T-helper 22 cell (primary cell): ENCODE measurements at regions not wholly inside any gene's neighbourhood (a gene's known extent, or its start where the extent isn't known, plus 50 kb on each side); places are given as distances from the start of the nearest gene placed in this dataset.

ENCODE experiments used
- DNase-seq: peaks from one replicate; pipeline ENCODE4 v3.0.0-alpha.2; 2020; ENCODE audit warnings: low read depth

- no peak for DNase-seq
These were observed 319.4 kb downstream of the SIPA1L2 start for GRCh38 chr1:232310541-232310940.

- DNase-seq = no peak
These were observed 321.3 kb downstream of the SIPA1L2 start for GRCh38 chr1:232308616-232309015.

- DNase-seq = no peak
These were observed 322.5 kb downstream of the SIPA1L2 start for GRCh38 chr1:232307296-232308017.

GRCh38 chr1:232306269-232306961 is 323.5 kb downstream of the SIPA1L2 start:
- DNase-seq = no peak

- no peak for DNase-seq
These were observed 324.9 kb downstream of the SIPA1L2 start for GRCh38 chr1:232305050-232305449.

- no peak for DNase-seq
These were observed 326.7 kb downstream of the SIPA1L2 start for GRCh38 chr1:232303222-232303620.

GRCh38 chr1:232302376-232303221 is 327.3 kb downstream of the SIPA1L2 start:
- no peak for DNase-seq

- no peak for DNase-seq
These were observed 328.7 kb downstream of the SIPA1L2 start for GRCh38 chr1:232301246-232301645.

GRCh38 chr1:232300466-232300865 is 329.5 kb downstream of the SIPA1L2 start:
- DNase-seq = no peak

- DNase-seq = no peak
These were observed 333.5 kb downstream of the SIPA1L2 start for GRCh38 chr1:232296461-232296860.

GRCh38 chr1:232293361-232293760 is 336.6 kb downstream of the SIPA1L2 start:
- no peak for DNase-seq

- DNase-seq = no peak
These were observed 337.1 kb downstream of the SIPA1L2 start for GRCh38 chr1:232292818-232293217.

GRCh38 chr1:232292239-232292638 is 337.7 kb downstream of the SIPA1L2 start:
- DNase-seq = no peak

- no peak for DNase-seq
These were observed 338.3 kb downstream of the SIPA1L2 start for GRCh38 chr1:232291681-232292080.

GRCh38 chr1:232291261-232291660 is 338.7 kb downstream of the SIPA1L2 start:
- DNase-seq = no peak

- DNase-seq = no peak
These were observed 339.4 kb downstream of the SIPA1L2 start for GRCh38 chr1:232290570-232290969.

- DNase-seq = no peak
These were observed 342.0 kb downstream of the SIPA1L2 start for GRCh38 chr1:232287676-232288569.

- DNase-seq = no peak
These were observed 344.8 kb downstream of the SIPA1L2 start for GRCh38 chr1:232285138-232285537.

- no peak for DNase-seq
These were observed 346.1 kb downstream of the SIPA1L2 start for GRCh38 chr1:232283864-232284263.

GRCh38 chr1:232282498-232282897 is 347.4 kb downstream of the SIPA1L2 start:
- no peak for DNase-seq

- no peak for DNase-seq
These were observed 349.0 kb downstream of the SIPA1L2 start for GRCh38 chr1:232280910-232281309.

GRCh38 chr1:232279909-232280400 is 350.0 kb downstream of the SIPA1L2 start:
- no peak for DNase-seq
